HPDE6-E6E7 (cell line): ENCODE measurements at regions not wholly inside any gene's neighbourhood (a gene's known extent, or its start where the extent isn't known, plus 50 kb on each side); places are given as distances from the start of the nearest gene placed in this dataset.
"Not testable (repeated sequence)": the region's sequence is repeated elsewhere in the genome, so short reads cannot be mapped to it uniquely, and the experiment has no call there.

ENCODE experiments used
- DNase-seq: peaks from one replicate; pipeline ENCODE4 v3.0.0; 2011; ENCODE audit warnings: missing footprints; ENCODE audit errors: extremely low spot score

DNA sequence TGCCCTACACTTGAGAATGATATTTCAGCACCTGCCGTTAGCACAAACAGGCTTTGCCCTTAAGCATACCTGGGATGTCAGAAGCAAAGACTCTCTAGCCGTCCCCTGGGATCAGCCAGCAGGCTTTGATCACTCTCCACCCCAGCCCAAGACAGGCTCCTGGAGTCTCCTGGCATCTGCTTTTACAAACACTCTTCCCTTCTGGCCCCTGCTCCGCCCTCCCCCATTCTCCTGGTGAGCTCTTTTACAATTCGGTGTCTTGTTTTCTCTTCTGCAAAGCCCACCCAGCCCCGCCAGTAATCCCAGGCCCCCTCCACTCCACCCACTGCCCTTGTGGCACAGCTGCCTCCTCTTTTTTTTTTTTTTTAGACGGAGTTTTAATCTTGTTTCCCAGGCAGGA is 50.4 kb downstream of the KATNIP start:
- no peak for DNase-seq

DNA sequence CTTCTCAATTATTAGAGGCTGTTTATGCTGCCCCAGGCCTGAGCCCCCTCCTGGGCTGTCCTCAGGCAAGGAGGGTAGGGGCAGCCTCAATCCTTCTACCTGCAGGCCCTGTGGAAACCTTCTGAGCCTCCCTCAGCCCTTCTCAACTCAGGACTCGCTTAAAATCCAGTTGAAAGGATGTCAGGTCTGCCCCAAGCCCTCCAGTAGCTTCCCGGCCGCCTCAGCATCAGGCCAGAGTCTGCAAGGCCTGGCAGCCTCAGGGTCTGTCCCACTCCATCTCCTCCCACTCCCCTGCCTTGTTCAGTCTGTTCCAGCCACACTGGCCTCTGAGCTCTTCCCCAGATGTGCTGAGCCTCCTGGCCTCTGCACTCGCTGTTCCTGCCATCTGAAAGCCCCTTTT is 52.2 kb downstream of the KATNIP start:
- no peak for DNase-seq

DNA sequence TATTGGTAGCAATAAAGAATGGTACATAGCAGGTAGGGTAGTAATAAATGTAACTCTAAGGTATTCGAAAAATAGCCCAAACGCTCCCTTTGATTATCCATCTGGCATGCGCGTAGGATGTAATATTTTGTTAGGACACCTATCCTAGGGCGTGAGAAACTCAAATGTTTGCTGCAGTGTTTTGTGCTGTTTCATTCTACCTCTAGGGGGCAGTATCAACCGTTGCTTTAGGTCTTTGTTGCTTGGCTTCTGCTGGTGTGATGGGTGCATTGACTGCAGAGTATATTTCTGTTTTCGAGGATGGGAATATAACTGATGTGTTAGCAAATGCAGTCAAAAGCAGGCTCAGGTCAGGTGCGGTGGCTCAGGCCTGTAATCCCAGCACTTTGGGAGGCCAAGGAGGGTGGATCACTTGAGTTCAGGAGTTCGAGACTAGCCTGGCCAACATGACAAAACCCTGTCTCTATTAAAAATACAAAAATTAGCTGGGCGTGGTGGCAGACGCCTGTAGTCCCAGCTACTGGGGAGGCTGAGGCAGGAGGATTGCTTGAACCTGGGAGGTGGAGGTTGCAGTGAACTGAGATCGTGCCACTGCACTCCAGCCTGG is 55.7 kb downstream of the KATNIP start:
- DNase-seq: peak; percentile 16

DNA sequence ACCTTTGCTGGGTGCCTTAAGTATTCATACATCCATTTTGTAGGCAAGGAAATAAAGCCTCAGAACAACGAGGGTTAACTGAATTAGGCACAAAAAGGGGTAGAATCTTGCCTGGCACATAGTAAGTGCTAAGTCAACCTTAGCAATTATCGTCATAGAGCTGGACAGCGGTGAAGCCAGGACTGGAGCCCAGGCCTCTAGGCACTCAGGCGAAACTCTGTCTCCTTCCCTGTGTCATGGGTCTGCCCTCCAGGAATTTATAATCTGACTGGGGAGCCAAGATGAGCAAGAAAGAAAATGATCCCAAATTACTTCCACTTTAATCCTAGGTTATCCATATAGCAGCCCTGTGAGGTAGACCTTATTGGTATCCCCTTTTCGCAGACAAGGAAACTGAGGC is 61.4 kb downstream of the KATNIP start:
- DNase-seq: no peak

DNA sequence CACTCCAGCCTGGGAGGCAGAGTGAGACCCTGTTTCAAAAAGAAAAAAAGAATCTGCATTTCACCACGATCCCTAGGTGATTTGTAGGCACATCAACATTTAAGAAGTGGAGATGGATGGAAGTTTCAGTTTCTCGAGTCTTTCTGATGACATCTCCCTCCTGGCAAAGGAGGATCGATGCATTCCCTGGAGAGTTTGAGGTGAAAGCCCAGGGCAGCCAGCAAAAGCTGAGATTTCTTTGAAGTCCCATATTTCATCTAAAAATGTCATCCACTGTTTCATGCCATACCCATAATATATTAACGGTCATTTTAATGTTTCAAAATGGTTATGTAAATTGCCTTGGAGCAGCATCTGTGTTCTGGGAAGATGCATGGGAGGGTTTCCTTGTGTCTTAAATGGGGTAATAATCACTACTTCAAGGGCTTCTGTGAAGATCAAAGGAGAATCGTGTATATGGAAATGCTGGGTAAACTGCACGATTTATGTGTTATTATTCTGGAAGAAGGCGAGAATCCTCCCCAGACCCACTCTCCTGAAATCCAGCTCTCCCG is 63.4 kb downstream of the KATNIP start:
- no peak for DNase-seq

DNA sequence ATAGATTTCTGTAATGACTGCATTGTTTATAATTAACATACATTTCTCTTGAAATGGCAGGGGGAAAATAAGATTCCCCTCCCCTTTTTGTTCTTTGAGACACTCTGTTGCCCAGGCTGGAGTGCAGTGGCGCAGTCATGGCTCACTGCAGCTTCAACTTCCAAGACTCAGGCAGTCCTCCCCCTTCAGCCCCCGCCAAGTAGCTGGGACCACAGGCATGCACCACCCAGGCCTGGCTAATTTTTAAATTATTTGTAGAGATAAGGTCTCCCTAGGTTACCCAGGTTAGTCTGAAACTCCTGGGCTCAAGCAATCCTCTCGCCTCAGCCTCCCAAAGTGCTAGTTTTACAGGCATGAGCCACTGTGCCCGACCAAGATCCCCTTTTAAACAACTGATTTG is 67.7 kb downstream of the KATNIP start:
- DNase-seq: no peak

DNA sequence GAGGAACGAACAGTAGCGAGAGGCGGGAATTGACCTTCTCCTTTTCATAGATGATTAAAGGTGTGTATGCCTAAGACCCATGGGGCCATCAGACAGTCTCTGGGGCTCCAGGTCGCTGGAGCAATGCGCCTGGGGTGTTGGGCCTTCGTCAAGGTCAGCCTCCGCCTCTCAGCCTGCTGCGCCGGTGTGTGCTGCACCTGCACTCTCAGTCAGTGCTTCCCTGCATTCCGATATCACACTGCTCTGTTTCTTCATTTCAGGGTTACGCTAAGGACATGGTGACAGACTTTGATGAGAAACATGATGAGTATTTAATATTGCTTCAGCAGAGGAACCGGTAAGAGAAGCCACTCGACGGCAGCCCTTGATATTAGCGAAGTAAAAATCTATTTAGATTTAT is 68.2 kb downstream of the KATNIP start:
- no peak for DNase-seq

DNA sequence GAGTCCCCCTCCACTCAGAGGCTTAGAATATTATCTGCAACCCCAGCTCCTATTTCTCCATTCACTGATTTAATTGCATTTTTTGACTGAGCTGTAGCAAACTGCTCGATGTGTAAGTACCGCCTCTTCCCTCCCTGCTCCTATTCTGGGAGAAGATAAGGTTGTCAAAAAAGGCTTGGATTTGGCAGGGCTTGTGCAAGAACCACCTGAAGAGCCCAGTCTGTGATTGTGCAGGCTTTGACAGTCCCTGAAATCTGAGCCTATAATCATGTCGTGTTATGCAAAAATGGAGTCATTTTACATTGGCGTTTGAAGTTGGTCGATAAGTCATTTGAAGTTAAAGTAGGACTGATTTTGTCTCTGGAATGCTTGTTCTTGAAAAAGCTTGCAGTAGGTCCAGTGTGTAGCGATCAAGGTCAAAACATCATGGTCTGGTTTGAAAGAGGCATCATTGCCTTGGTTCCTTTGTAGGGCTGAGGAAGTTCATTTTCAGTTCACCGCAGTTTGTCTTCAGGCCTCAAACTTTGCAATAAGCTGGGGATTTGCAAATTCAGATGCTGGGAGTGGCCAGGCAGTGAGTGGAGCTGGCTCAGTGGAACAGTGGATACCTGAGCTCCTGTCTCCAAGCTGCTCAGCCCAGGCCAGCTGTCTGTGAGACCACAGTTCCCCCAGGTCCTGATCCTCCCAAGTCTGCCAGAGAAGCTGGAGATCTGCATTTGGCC is 68.8 kb downstream of the KATNIP start:
- no peak for DNase-seq

DNA sequence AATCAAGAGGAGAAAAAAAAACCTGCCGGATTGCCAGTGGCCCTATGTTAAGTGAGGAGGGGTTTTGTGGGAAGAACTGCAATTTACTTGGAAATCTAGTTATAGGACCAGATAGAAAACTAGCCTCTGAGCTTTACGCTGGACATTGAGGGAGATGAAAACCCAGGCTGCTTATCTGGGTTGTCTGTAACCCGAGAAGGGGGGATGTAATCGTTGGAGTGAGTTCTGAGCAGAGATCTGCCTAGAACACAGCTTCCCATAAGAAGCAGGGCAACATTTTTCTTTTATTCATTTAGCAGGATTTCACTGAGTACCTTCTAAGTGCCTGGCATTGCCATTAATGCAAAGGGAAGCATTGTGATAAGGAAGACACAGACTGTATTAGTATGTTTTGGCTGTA is 70.6 kb downstream of the KATNIP start:
- no peak for DNase-seq

DNA sequence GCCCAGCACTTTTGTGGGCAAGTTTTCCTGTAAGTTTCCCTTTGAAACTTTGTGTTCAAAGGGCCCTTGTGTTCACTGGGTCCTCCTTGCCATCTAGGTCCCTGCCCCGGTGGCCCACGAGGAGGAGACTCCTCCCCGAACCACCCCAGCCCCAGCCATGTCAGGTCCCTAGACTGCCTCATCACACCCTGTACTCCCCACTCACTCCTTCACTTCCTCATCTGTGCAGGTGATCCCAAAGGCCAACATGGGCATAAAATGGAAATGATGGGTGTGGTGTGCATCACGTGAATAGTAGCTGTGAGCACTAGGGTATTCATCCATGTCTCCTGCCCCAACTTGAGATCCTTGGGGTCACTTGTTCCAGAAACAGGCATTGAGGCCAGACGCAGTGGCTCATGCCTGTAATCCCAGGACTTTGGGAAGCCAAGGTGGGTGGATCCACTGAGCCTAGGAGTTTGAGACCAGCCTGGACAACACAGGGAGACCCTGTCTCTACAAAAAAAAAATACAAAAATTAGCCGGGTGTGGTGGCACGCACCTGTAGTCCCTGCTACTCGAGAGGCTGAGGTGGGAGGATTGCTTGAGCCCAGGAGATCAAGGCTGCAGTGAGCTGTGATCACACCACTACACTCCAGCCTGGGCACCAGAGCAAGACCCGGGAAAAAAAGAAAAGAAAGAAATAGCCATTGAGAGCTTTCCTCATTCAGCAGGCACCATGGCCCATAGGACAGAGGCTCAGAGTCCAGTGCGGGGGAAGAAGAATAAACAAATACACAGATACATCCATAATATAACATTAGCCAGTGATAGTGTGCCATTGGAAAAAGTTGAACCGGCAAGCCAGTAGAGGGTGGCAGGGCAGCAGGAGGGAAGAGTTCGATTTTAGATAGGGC is 74.5 kb downstream of the KATNIP start:
- DNase-seq: no peak

DNA sequence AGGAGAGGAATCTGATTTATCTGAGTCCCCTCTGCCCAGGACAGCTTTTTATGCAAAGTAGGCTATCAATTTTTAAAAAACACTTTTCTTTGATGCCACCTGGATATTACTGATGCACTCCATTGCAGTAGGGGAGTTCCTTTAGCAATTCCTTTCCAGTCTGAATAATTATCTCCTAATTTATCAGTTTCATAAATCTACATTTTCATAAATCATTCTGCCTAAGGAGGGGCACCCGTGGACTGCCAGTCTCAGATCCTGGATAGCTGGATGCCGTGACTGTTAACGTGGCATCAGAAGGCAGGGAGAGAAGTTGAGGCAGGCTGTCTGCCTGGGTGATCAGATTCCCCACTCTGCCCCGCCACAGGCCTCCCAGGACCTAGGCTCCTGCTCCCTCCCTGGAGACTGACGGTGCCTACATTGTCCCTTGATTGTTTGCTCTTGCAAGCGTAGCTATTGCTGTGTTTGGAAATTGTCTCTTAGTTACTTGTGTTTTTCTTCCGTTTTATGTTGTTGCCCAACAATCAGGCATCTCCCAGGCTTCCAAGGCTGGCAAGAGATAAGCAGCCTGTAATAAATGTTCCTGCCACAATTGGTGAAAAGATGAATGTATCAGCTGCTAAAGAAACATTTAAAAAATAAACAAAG is 75.2 kb downstream of the KATNIP start:
- no peak for DNase-seq

DNA sequence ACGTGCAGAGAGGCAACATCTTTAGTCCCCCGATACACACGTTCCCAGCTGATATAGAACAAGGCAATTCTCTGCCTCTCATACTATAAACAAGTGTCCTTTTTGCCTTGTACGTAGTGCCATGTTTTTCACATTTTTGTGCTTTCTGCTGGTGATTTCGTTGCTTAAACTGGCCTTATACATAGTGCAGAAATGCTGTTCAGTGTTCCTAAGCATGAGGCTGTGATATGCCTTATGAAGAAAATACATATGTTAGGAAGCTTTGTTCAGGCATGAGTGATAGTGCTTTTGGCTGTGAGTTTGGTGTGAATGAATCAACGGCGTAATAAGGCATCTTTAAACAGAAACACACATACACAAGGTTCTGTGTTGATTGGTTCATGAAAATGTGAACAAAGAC is 77.2 kb downstream of the KATNIP start:
- DNase-seq: no peak

DNA sequence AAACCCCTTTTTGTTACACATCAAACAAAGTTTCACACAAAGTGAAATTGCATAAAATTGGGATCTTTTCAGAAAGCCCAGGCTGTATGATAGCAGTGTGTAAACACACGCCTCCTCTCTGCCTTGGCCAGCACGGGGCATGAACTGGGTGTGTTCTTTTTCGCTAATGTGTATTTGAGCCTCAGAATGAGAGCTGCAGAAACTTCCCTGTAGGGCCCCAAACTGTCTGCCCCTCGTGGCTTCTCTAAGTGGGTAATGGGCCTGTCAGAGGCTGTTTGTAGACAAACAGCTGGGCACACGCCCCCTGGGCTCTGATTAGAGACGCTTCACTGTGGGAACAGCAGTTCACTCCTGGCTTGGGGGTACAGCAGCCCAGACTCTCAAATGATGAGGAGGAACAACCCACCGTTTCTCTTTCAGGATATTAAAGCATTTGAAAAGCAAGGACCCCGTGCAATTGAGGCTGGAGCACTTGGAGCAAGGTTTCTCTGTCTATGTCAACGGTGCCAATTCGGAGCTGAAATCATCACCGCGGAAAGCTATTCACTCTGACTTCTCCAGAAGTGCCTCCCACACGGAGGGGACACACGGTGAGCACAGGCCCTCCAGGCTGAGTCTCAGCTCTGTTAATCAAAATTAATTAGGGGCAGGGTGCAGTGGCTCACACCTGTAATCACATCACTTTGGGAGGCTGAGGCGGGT is 78.4 kb downstream of the KATNIP start:
- no peak for DNase-seq

DNA sequence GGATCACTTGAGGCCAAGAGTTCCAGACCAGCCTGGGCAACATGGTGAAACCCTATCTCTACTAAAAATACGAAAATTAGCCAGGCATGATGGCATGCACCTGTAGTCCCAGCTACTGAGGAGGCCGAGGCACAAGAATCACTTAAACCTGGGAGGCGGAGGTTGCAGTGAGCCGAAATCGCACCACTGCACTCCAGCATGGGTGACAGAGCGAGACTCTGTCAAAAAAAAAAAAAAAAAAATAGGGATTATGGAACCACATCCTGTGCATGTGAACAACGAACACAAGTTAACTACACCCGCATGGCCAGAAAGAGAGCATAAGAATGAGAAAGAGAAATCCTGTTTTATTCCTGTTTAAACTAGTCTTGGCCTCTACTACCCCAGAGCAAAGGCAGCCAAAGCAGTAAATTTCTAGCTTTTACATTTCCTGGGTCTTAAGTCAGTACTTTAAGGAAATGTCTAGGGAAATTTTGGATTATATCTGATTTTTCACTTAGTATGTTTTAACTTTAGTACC is 79.1 kb downstream of the KATNIP start:
- DNase-seq: not testable (repeated sequence)

DNA sequence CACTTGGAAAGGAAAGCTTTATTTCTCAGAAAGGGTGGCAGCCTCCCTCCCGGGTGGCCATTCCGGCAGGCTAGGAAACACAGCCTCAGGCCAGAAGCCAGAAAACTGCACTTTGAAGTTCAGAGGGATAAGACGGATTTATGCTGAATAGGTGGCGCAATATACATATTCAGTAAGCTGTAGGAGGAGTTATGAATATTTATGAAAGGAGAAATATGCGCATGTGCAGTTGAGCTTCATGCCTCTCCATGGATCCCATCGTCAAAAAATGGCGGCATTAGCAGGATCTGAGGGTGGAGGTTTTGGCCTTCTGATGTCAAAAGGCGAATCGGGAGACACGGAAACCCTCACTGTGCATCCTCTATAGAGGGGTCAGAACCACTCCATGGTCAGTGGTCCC is 82.3 kb downstream of the KATNIP start:
- no peak for DNase-seq

DNA sequence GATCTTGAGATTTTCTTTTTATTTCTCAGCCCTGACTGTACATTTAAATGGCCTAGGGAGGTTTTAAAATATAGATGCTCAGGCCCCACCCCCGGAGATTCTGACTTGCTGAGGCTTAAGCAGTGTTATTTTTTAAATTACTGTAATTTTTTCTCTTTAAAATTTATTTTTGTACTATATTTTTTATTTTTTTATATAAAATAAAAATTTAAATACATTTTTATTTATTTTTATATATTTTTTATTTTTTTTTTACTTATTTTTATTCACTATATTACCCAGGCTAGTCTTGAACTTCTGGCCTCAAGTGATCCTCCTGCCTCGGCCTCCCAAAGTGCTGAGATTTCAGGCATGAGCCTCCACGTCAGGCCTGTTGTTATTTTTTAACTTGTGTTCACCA is 83.3 kb downstream of the KATNIP start:
- no peak for DNase-seq

DNA sequence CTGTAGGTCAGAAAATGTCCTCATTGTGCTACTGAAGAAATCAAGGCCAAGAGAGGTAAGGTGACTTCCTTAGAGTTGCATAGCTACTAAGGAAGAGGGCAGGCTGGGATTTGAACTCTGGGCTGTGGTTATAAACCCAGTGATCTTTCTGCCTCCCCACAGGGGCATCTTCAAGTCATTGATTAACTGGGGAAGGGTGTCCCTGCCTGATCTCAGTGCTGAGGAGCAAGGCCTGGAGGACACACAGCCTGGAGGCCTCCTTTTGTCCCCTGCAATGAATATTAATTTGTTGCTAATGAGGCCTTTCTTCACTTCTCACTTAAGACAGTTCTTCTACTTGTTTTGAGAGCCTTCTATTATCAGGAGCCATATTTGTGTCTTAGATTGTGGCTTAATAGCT is 83.8 kb downstream of the KATNIP start:
- no peak for DNase-seq

DNA sequence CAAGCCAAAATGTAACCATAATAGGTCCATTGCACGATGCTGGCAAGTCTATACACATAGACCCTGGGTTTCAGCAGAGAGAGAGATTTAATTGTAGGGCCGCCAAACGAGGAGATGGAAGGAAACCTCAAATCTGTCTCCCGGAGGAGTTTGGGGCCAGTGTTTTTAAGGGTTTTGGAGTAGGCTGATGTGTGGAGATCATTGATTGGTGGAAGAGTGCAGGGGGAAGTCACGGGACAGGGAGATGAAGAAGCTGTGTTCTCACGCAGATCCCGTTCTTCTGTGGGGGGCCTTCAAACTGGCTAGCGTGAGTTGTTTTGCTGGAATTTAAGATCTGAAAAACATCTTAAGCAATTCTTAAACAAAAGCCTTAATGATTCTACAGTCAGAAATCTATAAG is 84.8 kb downstream of the KATNIP start:
- DNase-seq: no peak

DNA sequence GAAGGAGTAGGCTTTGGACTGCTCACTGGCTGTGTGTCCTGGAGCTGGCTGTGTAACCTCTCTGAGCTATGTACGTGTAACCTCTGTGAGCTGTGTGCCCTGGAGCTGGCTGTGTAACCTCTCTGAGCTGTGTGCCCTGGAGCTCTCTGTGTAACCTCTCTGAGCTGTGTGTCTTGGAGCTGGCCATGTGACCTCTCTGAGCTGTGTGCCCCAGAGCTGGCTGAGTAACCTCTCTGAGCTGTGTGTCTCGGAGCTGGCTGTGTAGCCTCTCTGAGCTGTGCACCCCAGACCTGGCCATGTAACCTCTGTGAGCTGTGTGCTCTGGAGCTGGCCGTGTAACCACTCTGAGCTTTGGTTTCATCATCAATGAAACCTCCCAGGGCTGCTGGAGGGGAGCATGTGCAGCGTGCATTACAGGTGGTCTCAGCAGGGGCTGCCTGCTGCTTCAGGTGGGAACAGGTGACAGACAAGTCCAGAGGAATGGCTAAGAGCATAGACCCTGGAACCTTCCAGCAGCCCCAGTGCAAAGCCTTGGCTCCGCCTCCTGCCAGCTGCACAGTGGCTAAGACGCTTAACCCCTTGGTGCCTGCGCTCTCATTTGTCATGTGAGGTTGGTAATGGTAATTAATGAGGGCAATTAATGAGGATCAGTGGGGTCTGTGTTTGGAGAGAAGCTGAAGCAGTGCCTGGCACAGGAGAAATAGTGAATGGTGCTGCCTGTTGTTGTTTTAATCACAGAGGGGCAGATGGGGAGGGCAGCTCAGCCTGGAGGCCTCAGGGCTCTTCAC is 86.7 kb downstream of the KATNIP start:
- DNase-seq: no peak

DNA sequence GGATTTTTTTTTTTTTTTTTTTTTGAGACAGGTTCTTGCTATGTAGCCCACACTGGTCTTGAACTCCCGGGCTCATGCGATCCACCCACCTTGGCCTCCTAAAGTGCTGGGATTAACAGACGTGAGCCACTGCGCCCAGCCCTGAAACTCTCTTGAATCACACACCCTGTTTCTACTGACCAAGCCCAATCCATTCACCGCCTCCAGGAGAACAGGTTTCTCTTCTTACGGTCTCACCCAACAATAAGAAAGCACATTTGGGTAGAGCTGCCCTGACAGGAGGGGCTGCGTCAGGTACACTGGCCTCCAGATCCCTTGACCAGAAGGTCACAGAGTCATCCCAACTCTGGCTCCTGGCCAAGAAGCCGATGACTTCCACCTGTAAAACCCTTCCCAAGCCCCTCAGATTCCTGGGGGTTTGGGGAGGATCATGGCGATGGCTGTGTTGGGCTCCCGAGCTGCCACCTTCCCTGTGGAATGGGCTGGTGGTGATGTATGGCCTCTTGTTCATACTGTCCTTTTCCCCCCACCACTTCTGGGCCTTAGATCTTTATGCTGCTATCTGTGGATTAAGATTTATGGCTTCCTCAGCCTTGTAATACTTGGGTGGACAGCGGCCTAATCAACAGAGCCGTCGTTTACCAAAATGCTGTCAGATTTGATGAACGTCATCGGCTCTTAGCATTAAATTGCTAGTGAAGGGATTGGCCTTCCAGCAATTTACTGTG is 89.1 kb downstream of the KATNIP start:
- peak; percentile 40 for DNase-seq
